GM12878 (cell line): ENCODE measurements at regions not wholly inside any gene's neighbourhood (a gene's known extent, or its start where the extent isn't known, plus 50 kb on each side); places are given as distances from the start of the nearest gene placed in this dataset.

Experiments
- ATAC-seq: fragments of 200-7000 bp; cut with Tn5 transposase; 3 replicates; pipeline ENCODE4 v1.9.1; 2020; ENCODE audit warnings: mild to moderate bottlenecking, moderate library complexity
- BruUV-seq: library from RNA; stranded (reverse); fragments of 400-500 nt; replicated peaks from 2 replicates; lab custom pipeline; 2021; lab: Mats Ljungman, UMichigan
- CTCF ChIA-PET: fragments of 300-600 bp; sonication (Branson Sonifier 250); formaldehyde crosslinking; extraction: SDS; loops from one replicate; lab custom pipeline; 2021; ENCODE audit warnings: inconsistent platforms; lab: Yijun Ruan, JAX
- POLR2A ChIA-PET: fragments of 350-600 bp; formaldehyde crosslinking; extraction: SDS; loops from one replicate; lab custom pipeline; 2021; ENCODE audit warnings: inconsistent platforms; lab: Charles Lee
- RAD21 ChIA-PET: fragments of 300-600 bp; sonication (Branson Sonifier 250); formaldehyde crosslinking; loops from one replicate; lab custom pipeline; 2023; ENCODE audit warnings: antibody characterized with exemption; ENCODE audit not compliant: unreplicated experiment; lab: Charles Lee
- SMC1A ChIA-PET: fragments of 300-600 bp; sonication (Branson Sonifier 250); formaldehyde crosslinking; loops from one replicate; lab custom pipeline; 2023; ENCODE audit not compliant: unreplicated experiment, uncharacterized antibody; lab: Charles Lee
- DNase-seq: peaks from one replicate; pipeline ENCODE4 v3.0.0-alpha.2; 2011; ENCODE audit warnings: low read depth, low spot score
- FAIRE-seq: peaks from 3 replicates; lab custom pipeline; 2011; peaks lifted over from hg19 to GRCh38; lab: Jason Lieb, UNC
- H2AFZ ChIP-seq: 2 replicates; pipeline ENCODE4 v1.6.0; 2011; ENCODE audit warnings: low read depth, low read length, control low read depth; ENCODE audit not compliant: control insufficient read depth
- H3K27ac ChIP-seq: 2 replicates; pipeline ENCODE4 v1.5.1; 2011; ENCODE audit warnings: control low read depth; ENCODE audit not compliant: control insufficient read depth, insufficient read depth
- H3K27me3 ChIP-seq, 2 experiments: replicated peaks in 1 of 2; 2 replicates each; pipeline versions ENCODE4 v1.6.0 to v1.6.1; 2011; ENCODE audit warnings: low read length in 1 of 2; ENCODE audit not compliant: control insufficient read depth in 2 of 2, insufficient read depth in 2 of 2
- H3K36me3 ChIP-seq, 2 experiments: 2 replicates each; pipeline ENCODE4 v1.5.1; 2011; ENCODE audit warnings: low read length in 1 of 2; ENCODE audit not compliant: control insufficient read depth in 2 of 2, insufficient read depth in 2 of 2
- H3K4me1 ChIP-seq: 2 replicates; pipeline ENCODE4 v1.6.1; 2011; ENCODE audit warnings: mild to moderate bottlenecking, low read length, moderate library complexity, mixed read lengths; ENCODE audit not compliant: control insufficient read depth, insufficient read depth
- H3K4me2 ChIP-seq: 2 replicates; pipeline ENCODE4 v1.6.0; 2011; ENCODE audit warnings: control low read depth; ENCODE audit not compliant: control insufficient read depth, insufficient read depth
- H3K4me3 ChIP-seq: fragments of 200-600 bp; sonication (generic); 2 replicates; pipeline ENCODE4 v1.5.1; 2016
- H3K79me2 ChIP-seq: 2 replicates; pipeline ENCODE4 v1.6.0; 2011; ENCODE audit warnings: low read length; ENCODE audit not compliant: control insufficient read depth, insufficient read depth
- H3K9ac ChIP-seq: 2 replicates; pipeline ENCODE4 v1.8.0; 2011; ENCODE audit warnings: low read length, control low read depth, mixed read lengths; ENCODE audit not compliant: control insufficient read depth, insufficient read depth
- H3K9me3 ChIP-seq: replicated peaks from 3 replicates; pipeline ENCODE4 v1.5.1; 2011; ENCODE audit warnings: mild to moderate bottlenecking, low read length; ENCODE audit not compliant: control insufficient read depth, insufficient read depth
- H4K20me1 ChIP-seq: 2 replicates; pipeline ENCODE4 v1.6.0; 2011; ENCODE audit not compliant: control insufficient read depth, insufficient read depth
- BHLHE40 ChIP-seq, 2 experiments: fragments of 450-650 bp in 1 of 2; IDR thresholded peaks; 2 replicates each; pipeline ENCODE4 v1.6.1; 2011 to 2017; ENCODE audit warnings: low read depth in 2 of 2, borderline replicate concordance in 1 of 2, improper control_type of control experiment in 1 of 2, low read length in 1 of 2, mild to moderate bottlenecking in 1 of 2
- CEBPB ChIP-seq, 2 experiments: fragments of 150-350 bp in 1 of 2; IDR thresholded peaks; 2 replicates each; pipeline ENCODE4 v1.6.1; 2012 to 2014; ENCODE audit warnings: low read depth in 2 of 2, low read length in 2 of 2, borderline replicate concordance in 1 of 2, inconsistent platforms in 1 of 2
- FOS ChIP-seq: IDR thresholded peaks from 3 replicates; pipeline ENCODE4 v1.6.1; 2011; ENCODE audit warnings: borderline replicate concordance; ENCODE audit not compliant: insufficient read length; ENCODE audit errors: extremely low read depth
- HCFC1 ChIP-seq: fragments of 150-350 bp; IDR thresholded peaks from 2 replicates; pipeline ENCODE4 v1.6.1; 2014; ENCODE audit warnings: low read length
- HDAC6 ChIP-seq: fragments of 200-600 bp; sonication (generic); IDR thresholded peaks from one replicate; pipeline ENCODE4 v1.8.0; 2017; ENCODE audit warnings: antibody characterized with exemption; ENCODE audit not compliant: unreplicated experiment
- JUNB ChIP-seq: IDR thresholded peaks from 2 replicates; pipeline ENCODE4 v1.6.1; 2016; ENCODE audit warnings: antibody characterized with exemption, mild to moderate bottlenecking
- MEF2B ChIP-seq: fragments of 450-650 bp; IDR thresholded peaks from 2 replicates; pipeline ENCODE4 v1.6.1; 2018; ENCODE audit warnings: mild to moderate bottlenecking, moderate library complexity; ENCODE audit not compliant: partially characterized antibody, poor library complexity, severe bottlenecking
- NFIC ChIP-seq: IDR thresholded peaks from 2 replicates; pipeline ENCODE4 v1.6.1; 2012; ENCODE audit warnings: low read depth, mild to moderate bottlenecking, inconsistent platforms, low read length, moderate library complexity
- PAX5 ChIP-seq: IDR thresholded peaks from 2 replicates; pipeline ENCODE4 v1.6.1; 2011; ENCODE audit warnings: low read depth, low read length, borderline replicate concordance
- RELA ChIP-seq: fragments of 450-650 bp; IDR thresholded peaks from 2 replicates; pipeline ENCODE4 v1.8.0; 2014; ENCODE audit warnings: borderline replicate concordance; ENCODE audit not compliant: partially characterized antibody
- WGBS: methylation state at CpG from one replicate; pipeline ENCODE4 v1.1.6; 2016; ENCODE audit warnings: low lambda C conversion rate; ENCODE audit not compliant: insufficient replicate concordance, insufficient coverage; ENCODE audit errors: missing lambda C conversion rate; 5-methylcytosine and 5-hydroxymethylcytosine counted together
- in situ Hi-C: fragments of 300-500 bp; cut with MboI; formaldehyde crosslinking; loops from 9 replicates; pipeline ENCODE4 v1.14.3; 2018; ENCODE audit warnings: mixed read lengths
- intact Hi-C: fragments of 100-400 bp; cut with micrococcal nuclease; formaldehyde crosslinking; loops from one replicate; pipeline ENCODE4 v1.14.2; 2022; ENCODE audit not compliant: unreplicated experiment

GRCh38 chr21:16115461-16115860 is 385.7 kb downstream of the USP25 start:
- Histone ChIP-seq H3K4me1 (no peaks in the 10 kb centered on the region), H3K79me2 (no peaks in the 10 kb centered on the region), H3K36me3 (no peaks in the 10 kb centered on the region), H3K9me3 (no peaks in the 10 kb centered on the region), H3K4me2 (no peak overlapping the region), H3K27me3 (no peaks in the 10 kb centered on the region), H4K20me1 (no peaks in the 10 kb centered on the region), H3K9ac (no peak overlapping the region), H3K27ac (no peak overlapping the region), H2AFZ (no peak overlapping the region), H3K4me3 (no peak overlapping the region)
- BruUV-seq, result no TSS peak
- in situ Hi-C loops, result no loop called here
- POLR2A ChIA-PET, result no interaction called here
- no peak for ATAC-seq
- intact Hi-C loops, result no loop called here
- CTCF ChIA-PET, result no interaction called here
- RAD21 ChIA-PET, result no interaction called here
- TF ChIP-seq MEF2B, result no peak
- TF ChIP-seq BHLHE40 (IDR thresholded peaks at IDR 0.05; ENCODE audit: borderline replicate concordance in 1 of 2, low read depth in 2 of 2, low read length in 1 of 2), result no peak
- no peak for TF ChIP-seq FOS
- no peak for TF ChIP-seq HCFC1
- TF ChIP-seq JUNB, result no peak
- no peak for TF ChIP-seq HDAC6
- TF ChIP-seq NFIC, result no peak
- no peak for TF ChIP-seq PAX5
- no peak for TF ChIP-seq RELA
- TF ChIP-seq CEBPB (IDR thresholded peaks at IDR 0.05; ENCODE audit: borderline replicate concordance in 1 of 2, low read depth in 2 of 2, low read length in 2 of 2), result no peak
- SMC1A ChIA-PET, result no interaction called here
- WGBS, result 35% methylated on average over 3 of the region's 3 CpGs
- DNase-seq, result no peak
- no peak for FAIRE-seq
